HG03175 (cell line): ENCODE measurements at regions not wholly inside any gene's neighbourhood (a gene's known extent, or its start where the extent isn't known, plus 50 kb on each side); places are given as distances from the start of the nearest gene placed in this dataset.

Experiments
- ATAC-seq: cut with Tn5 transposase; IDR thresholded peaks from one replicate; pipeline ENCODE4 v1.9.1; 2021; ENCODE audit warnings: mild to moderate bottlenecking, moderate library complexity; ENCODE audit not compliant: unreplicated experiment

DNA sequence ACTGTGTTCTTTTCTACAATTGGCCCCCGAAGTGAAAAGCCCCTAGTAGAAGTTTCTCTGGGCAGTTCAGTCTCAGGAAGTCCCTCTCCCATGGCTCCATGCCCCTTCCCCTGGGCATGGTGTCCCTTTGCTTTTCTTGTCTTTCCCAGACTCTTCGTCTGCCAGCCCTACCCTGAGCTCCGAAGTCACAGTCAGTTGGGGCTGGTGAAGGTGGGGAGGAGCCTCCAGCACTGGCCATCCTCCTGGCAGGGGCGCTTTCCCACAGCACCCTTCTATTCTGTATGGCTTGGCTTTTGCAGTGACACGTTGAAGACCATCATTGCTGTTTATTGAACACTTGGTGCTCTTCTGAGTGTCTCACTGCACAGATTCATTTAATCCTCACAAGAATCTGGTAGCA is 195.1 kb upstream of the CADM1 start:
- ATAC-seq: no peak

DNA sequence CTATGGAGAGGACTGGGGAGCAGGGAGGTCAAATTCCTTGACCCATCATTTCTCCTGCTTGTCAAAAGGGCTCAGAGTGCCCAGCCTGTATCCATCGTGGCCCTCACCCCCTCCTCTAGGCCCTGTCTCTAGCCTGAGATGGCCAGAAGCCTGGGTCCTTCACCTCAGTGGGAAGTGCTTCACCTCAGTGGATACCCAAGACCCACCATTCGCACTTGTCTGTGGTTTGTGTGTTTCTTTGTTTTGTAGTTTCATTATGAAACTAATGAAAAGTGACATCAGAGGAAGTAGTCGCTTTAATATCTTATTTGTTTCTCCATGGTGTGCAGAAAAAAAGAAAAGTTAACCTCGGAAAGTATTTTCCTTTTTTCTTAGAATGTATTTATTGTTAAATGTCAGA is 194.0 kb upstream of the CADM1 start:
- no peak for ATAC-seq

DNA sequence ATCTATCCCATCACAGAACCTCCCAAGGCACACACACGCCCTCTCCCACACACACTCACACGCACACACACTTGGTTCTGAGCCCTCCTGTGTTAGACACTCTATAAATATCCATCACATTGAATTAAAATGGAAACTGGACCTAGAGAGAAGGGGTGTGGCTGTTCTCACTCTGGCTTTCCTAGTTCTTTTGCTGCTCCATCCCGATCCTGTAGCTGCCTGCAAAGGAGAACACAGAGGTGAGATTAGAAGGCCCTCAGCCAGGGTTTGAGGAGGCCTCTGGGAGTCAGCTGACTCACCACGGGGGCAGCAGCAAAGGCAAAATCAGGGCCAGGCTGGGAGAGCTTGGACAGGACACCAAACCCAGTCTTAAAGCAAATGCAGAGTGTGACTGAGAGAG is 192.3 kb upstream of the CADM1 start:
- no peak for ATAC-seq

DNA sequence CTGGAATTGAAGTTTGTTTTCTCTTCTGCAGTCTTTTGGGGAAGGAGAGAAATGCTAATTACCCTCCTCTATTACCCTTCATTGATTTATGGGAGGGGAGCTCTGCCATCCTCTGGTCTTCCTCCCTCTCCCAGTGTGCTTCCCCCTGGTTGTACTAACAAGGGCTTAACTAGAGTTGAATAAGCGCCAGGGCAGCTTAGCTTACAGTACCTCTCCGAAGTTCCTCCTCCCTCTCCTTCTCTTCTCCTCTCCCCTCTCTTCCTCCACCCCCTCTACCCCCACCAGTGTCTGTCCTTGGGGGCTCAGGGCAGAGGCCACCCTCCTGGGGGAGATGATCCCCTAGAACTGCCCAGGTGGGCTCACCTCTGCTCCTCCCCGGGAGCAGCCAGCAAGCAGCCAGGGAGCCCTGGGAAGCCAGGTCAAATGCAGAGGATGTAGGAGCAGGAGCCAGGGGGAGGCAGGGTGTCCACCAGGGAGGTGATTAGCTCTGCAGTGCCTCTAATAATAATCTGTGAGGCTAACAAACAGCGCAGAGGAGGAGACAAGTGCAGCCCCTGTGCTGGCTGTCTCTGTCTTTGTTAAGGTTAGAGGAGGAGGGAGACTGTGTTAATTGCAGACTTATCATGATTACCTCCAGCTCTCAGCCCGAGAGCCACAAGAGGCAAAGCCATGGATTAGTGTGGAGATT is 191.6 kb upstream of the CADM1 start:
- no peak for ATAC-seq

DNA sequence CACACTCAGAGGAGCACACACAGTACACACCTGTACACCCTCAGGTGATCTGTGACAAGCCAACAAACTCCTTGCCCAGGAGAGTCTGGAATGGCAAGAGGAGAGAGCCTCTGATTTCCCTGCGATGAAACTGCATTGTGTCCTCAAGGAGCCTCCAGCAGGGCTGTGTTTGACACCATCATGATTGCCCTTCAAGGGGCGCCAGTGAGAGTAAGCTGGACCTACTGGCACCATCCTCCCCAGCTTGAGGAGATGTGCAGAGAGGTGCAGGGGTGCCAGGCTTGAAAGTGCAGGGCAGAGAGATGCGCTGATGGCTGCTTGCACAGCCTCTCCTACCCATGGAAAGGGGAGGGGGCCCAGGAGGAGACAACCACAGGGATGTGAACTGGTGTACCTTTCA is 188.8 kb upstream of the CADM1 start:
- no peak for ATAC-seq

DNA sequence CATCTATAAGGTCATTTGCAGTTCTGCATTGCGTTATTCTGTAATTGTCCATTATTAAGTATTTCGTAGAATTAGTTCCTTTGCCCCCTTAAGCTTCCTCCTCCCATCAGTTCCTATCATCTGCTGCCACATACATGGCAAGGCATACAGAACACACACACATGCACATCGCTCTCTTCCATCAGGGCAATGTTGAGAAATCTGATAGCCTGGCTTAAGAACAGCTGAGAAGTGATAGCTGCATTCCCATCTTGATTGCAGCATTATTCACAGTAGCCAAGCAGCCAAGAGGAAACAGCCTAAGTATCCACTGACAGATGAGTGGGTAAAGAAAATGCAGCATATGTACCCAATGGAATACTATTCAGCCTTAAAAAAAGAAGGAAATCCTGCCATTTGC is 186.8 kb upstream of the CADM1 start:
- ATAC-seq: no peak

DNA sequence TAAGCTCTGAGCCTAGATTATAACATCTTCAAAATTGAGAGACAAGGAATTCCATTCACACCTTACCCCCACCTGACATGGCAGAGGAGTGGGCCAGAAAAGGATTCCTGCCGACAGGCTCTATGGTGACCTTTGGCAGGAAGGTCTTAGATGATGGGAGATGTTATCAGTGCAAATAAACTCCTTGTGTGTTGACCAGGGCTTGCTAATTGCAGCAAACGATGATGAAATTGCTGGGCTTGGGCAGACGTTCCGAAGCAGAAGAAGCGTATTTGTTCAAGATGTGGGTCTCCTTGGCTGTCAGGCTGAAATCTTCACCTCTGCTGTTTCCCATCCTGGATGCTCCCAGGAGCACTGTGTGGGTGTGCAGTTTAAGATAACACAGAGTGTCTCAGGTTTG is 183.7 kb upstream of the CADM1 start:
- no peak for ATAC-seq

DNA sequence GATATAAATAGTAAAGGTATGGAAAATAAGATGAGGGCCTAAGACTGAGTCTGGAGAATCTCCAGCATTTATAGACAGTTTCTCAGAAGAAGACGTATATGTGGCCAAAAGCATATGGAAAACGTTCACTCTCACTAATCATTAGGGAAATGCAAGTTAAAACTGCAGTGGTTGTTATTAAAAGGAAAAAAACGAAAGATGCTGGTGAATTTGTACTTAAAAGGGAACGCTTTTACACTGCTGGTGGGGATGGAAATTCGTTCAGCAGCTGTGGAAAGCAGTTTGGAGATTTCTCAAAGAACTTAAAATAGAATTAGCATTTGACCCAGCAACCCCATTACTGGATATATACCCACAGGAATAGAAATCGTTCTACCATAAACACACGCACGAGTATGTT is 180.5 kb upstream of the CADM1 start:
- no peak for ATAC-seq

DNA sequence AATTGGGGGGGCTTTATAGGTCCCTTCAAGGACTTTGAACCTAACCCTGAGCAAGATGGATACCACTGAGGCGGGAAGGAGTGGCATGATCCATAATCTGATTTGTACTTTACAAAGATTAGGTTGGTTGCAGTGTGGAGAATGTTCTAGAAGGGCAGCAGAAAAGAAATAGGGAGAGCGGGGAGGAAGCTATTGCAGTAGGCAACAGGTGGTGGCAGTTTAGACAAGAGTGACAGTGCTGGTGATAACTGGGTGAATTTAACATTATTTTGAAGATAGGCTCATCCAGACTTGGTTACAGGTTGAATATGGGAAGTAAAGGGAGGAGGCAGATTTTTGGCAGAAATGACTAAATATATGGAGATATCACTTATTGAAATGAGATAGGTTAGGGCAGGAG is 179.9 kb upstream of the CADM1 start:
- ATAC-seq: no peak

DNA sequence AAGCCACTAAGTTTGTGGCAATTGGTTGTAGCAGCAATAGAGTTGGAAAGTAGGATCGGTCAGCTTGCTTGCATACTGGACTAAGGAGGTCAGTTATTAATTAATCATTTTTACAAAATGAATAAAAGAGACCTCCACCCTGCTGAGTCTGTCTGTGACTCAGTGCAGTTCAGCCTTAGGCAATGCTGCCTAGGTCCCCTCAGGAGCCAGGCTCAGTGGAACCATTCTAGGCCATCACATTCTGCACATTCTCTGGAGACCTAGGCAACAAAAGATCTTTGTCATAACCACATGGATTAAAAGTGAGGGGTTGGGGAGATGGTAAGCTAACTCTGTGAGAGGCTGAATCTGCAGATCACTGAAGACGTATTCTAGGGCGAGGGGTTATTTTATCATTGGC is 178.7 kb upstream of the CADM1 start:
- no peak for ATAC-seq

DNA sequence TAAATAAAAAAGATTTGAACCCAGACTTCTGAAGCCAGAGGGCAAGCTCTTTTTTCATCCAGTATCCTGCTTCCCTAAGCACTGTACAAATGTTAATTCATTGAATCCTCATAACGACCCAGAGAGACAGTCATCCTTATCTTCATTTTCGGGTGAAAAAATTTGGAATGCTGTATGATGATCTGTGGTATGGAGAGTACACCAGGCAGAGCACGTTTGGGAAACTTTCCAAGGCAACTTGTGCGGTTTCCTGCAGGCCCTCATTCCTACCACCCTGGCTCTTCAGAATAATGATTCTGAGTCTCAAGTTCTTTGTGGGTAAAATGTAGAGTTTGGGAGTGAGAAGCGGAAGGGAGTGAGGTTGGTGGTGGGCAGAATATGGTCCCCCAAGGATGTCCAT is 177.9 kb upstream of the CADM1 start:
- ATAC-seq: no peak

DNA sequence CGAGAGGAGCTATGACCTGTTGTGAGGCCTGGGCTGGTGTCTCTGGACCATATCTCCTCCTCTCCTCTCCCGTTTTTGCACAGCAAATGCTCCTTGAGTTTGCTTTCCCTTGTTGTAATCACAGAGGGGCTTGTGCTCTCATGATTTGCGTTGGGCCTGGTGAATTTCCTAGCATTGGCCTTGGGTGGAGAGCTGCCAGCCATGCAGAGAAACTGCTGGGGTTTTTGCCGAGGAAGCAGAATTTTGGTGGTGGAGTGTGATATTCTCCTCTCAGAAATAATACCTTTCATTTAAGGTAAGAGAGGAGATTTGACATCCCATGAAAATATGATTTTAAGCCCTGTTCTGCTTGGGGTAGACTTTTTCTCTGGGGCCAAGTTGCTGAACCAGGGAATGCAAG is 175.7 kb upstream of the CADM1 start:
- no peak for ATAC-seq

DNA sequence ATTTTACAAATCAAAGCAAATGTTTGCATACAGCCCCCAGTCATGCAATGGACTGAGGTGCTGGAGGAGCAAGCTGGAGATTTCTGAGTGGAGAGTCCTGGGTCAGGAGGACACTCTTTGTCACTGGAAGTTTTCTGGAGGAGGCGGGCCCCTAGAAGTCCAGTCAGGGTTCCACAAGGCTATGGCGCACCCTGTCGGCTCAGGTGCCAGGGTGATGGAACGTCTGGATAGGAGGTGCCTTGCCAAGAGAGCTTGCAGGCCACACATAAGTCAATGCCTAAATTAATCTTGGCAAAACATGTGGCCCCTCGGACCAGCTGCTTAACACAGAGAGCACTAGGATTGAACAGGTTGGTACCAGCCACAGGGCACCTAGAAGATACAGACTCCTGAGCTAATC is 174.7 kb upstream of the CADM1 start:
- no peak for ATAC-seq

DNA sequence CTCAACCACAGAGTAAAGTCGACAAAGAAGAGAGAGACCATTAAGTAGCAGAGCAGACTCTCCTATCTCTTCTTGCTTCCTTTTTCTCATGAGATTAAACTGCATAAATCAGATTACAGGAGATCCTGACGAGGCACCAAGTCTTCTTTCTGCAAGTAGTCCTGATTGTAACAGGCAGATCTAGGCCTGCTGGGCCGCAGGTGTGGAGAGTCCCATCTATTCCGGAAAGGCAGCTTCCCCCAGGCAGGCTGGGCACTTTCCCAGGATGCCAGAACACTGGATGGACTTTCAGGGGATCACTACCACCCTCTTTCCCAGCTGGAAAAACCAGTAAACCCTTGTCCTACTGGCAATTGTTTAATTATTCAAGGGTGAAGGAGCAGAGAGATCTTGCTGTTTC is 173.0 kb upstream of the CADM1 start:
- no peak for ATAC-seq

DNA sequence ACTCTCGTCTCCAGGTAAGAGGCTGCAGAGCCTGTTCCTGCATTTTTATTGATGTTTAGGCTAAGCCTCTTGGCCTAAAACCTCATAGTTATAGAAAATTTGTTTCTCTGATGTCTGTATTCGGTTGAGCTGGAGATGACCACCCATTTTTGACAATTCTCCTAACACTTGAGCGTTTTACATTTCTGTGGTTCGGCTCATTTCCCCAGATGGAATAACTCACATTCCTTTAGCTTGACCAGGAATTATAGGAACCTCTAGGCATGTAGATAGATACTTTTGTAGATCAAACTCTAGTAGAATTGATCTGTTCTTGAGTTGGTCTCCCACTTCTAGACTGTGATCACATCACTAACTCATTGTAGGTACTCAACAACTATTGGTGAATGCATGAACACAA is 172.6 kb upstream of the CADM1 start:
- ATAC-seq: no peak

DNA sequence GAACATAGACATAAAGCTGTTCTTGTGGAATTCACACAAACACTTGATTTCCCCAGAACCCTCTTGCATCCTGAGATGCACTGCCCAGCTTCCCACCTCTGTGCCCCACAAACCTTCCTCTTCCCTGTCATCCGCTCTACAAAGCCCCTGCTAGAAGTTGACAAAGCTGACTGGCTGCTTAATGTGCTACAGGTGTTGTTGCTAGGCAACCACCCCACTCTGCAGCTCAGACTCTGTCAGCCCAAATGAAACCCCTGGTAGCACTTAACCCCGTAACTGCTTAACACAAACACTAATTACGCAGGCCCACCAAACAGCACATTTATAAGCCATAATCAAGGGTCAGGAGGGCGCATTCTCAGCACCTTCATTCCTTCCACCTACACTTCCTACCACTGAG is 172.0 kb upstream of the CADM1 start:
- no peak for ATAC-seq

DNA sequence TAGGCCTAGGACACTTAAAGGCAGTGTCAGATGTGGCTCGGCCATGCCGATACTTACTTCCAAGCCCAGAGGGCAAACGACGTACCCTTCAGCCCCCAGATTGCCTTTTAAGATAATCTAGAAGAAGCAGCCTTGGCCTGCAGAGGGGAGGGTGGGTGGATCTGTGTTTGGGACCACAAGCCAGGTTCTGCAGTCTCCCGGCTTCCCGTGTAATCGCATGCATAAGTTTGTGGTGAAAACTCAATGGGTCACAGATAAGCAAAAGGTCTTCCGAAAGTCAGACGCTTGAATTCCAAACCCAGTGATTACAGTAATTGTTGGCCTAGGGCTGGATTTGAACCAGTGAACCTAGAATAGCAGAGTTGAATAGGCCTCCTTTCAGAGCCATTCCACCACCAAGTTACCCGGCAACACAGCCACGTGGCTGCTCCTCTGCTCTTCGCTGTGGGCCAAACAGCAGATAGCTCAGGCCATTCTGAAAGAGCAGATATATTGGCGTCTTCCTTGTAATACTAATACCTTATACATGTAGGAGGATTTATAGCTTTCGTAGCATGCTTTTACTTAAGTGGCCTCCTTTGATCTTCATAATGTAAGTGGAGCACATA is 170.8 kb upstream of the CADM1 start:
- ATAC-seq: no peak

DNA sequence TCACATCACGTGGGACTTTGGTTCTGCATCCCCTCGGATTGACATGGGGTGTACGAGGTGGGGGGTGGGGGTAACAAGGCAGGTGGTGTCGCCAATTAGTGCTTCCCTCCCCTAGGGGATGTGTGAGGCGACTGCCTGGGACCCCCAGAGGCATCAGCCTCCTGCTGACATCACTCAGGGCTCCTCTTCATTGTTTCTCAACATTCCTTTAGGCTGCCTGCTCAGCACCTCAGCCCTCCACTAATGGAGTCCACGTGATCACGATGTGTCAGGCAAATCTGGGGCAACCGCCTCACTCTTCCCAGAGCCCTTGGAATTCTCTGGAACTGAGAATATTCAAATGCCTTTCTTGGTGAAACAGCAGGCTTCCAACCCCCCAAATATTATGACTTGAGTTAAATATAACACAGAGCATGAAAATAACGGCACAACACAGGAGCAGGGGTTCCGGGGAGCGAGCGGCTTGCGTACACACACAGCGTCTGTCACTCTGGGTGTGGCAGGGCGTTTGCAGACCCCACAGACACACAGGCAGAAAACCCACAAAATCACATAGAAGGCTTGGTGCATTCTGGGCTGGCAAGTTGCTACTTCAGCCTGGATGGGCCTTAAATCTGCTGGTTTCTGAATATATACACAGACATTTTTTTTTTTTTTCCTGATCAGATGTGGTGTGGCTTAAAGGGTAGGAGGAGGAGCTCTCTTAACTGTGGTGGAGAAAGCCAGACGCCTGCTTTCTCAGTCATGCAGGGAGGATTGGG is 170.1 kb upstream of the CADM1 start:
- ATAC-seq: no peak

DNA sequence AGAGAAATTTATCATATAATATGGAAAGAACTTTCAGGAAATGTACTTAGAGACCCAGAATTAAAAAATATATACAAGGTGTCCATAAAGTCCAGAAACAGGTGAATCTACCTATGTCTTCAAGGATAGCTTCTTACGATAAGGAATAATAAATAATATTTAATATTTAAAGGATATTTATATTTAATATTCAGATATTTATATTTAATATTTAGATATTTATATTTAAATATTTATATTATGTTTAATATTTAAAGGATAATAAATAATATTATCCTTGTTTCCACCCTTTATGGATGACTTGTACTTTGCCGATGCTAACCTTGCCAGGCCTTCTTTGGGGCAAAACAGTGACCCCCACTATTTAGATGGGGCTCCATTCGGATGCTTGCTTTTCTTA is 169.5 kb upstream of the CADM1 start:
- ATAC-seq: no peak

DNA sequence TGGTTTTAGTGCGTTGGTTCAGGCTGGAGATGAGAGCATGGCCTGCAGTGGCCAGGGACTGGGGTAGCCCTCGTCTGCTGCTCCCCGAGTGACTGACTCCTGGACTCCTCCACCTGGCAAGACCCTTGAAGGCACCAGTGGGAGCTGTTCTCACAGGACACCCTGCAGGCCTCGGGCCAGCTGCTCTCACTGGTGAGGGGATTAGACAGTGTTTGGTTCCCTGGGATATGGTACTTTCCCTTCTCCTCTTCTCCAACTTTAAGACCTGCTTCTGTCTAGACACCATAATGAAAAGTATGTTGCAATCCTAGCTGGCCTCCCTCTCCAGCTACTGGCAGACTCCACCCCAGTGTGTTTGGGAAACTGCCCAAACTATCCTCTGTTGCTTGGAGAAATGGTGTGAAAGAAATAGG is 168.8 kb upstream of the CADM1 start:
- ATAC-seq: no peak

DNA sequence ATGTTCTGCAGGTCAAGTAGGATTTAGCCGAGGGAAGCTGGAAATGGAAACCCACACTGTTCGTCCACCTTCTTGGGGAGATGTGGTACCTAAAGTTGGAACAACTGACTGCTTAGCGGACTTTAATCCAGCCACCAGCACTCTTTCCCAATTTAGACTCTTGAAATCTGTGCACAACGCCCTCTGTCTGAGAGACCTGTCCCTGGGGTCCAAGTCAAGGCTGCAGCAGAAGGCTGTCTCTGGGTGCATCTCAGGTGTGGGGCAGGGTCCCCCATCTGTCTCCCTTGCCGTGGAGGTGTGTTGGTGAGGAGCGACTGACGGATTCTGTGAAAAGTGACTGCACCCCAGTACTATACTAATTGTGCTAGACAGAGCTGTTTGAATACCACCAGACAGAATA is 168.2 kb upstream of the CADM1 start:
- no peak for ATAC-seq

DNA sequence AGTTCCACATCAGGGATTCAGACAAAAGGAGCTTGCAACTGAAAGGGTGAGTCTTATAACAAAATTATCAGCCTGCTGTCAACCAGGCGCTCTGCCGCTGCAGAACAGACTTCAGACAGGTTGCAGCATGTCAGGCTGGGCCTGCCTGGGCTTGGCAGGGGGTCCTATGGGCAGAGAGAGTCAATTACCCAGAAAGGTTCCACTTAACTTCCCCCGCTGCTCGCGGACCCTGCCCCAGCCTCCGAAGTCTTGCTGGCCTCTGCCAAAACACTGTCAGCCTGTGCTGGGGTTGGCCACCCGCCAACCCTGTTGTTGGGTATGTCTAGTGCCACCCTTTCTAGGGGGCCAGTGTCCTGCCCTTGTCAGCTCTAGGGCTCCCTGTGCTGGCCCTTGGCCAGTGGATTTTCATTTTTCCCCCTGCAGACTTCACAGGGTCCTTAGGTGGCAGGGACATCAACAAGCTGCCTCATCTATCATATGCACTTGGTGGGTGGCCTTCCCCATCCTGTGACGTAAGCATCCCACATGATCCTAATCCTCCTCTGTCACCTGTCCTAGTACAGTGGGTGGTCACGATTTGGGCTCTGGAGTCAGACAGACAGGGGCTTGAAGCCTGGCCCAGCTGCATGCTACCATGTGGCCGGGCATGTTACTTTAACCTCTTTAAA is 166.5 kb upstream of the CADM1 start:
- ATAC-seq: no peak
